Skeletal muscle satellite cell (primary cell): ENCODE measurements at regions not wholly inside any gene's neighbourhood (a gene's known extent, or its start where the extent isn't known, plus 50 kb on each side); places are given as distances from the start of the nearest gene placed in this dataset.

ENCODE experiments used
- H3K27me3 ChIP-seq: 2 replicates; pipeline ENCODE4 v1.7.0; 2013; ENCODE audit warnings: low read length; ENCODE audit not compliant: control insufficient read depth, insufficient read depth
- H3K36me3 ChIP-seq: 2 replicates; pipeline ENCODE4 v1.7.0; 2013; ENCODE audit warnings: mild to moderate bottlenecking, control low read depth, low read length; ENCODE audit not compliant: insufficient read depth
- H3K4me1 ChIP-seq: 2 replicates; pipeline ENCODE4 v1.7.0; 2013; ENCODE audit warnings: low read length; ENCODE audit not compliant: control insufficient read depth, insufficient read depth
- H3K4me2 ChIP-seq: 2 replicates; pipeline ENCODE4 v1.7.0; 2013; ENCODE audit warnings: mild to moderate bottlenecking, low read length
- H3K4me3 ChIP-seq: 2 replicates; pipeline ENCODE4 v1.7.0; 2013; ENCODE audit warnings: low read length
- H3K9ac ChIP-seq: 2 replicates; pipeline ENCODE4 v1.7.0; 2013; ENCODE audit warnings: mild to moderate bottlenecking, low read depth, low read length, moderate library complexity
- H3K9me3 ChIP-seq: replicated peaks from 2 replicates; pipeline ENCODE4 v1.7.0; 2013; ENCODE audit warnings: mild to moderate bottlenecking, control low read depth, low read length

DNA sequence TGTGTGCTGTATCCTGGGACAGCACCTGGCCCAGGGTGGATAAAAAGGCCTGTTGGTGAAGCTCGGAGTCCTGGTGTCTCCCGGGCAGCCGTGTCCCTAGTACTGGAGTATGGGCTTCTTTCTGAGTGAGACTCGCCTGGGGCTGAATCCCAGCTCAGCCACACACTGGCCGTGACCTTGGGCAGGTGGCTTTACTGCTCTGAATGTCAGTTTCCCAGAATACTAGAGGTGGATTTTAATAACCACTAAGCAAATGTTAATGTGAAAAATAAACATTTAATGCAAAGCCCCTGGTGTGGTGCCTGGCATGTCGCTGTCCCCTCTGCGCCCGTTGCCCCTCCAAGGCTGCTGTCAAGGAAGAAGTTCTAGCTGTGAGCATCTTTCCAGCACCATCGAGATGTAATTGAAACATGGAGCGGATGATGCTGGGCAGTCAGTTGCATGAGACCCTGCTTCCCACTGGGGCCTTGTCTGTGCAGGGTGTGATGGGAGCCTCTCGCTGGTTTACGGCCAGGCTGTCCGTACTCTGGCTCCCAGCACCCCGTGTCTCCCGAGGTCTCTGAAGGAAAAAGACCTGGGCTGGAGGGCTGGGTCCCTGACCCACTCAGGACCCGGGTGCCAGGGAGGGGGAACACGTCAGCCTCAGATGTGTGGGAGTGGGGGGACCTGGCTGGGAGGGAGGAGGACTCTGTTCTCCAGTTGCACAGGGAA, 527.8 kb downstream of the MATN1 start:
- H3K36me3 ChIP-seq = no peaks in the 10 kb centered on the region
- no peaks in the 10 kb centered on the region for H3K27me3 ChIP-seq
- no peaks in the 10 kb centered on the region for H3K4me1 ChIP-seq
- no peak overlapping the region for H3K4me2 ChIP-seq
- H3K9ac ChIP-seq = no peak overlapping the region
- H3K4me3 ChIP-seq = no peak overlapping the region
- no peaks in the 10 kb centered on the region for H3K9me3 ChIP-seq

GRCh38 chr1:30194741-30195423, 528.5 kb downstream of the MATN1 start:
- H3K4me3 ChIP-seq = no peak overlapping the region
- H3K4me2 ChIP-seq = no peak overlapping the region
- no peak overlapping the region for H3K9ac ChIP-seq
- no peaks in the 10 kb centered on the region for H3K27me3 ChIP-seq
- H3K36me3 ChIP-seq = no peaks in the 10 kb centered on the region
- H3K4me1 ChIP-seq = no peaks in the 10 kb centered on the region
- no peaks in the 10 kb centered on the region for H3K9me3 ChIP-seq

GRCh38 chr1:30194046-30194619, 529.3 kb downstream of the MATN1 start:
- Histone ChIP-seq H3K36me3 (no peaks in the 10 kb centered on the region), H3K9ac (no peak overlapping the region), H3K4me2 (no peak overlapping the region), H3K27me3 (no peaks in the 10 kb centered on the region), H3K4me1 (no peaks in the 10 kb centered on the region), H3K9me3 (no peaks in the 10 kb centered on the region), H3K4me3 (no peak overlapping the region)

DNA sequence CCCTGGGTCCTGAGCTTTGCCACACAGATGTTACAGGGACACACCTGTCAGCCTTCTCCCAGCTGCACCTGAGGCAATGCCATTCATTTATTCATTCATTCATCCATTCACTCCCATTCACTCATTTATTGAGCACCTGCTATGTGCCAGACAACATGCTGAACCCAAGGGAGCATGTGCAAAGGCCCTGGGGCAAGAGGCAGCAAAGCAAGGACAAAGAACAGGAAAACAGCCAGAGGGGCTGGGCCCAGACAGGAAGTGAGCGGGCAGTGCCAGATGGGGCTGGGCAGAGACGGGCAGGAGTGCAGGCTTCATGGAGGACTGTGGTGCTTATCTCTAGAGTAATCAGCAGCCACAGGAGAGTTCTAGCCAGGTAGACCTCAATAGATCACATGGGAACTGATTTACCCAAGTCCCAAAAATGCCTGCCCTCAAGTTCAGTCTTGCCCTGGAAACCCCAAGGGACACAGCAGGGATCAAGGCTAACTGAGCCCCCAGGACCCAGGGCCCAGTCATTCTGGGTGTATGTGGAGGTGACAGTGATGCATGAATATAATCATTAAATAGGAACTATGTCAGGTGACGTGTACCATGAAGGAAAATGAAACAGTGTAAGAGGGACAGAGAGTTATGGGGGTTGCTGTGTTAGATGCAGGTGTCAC, 530.3 kb downstream of the MATN1 start:
- H3K4me2 ChIP-seq = no peak overlapping the region
- H3K9ac ChIP-seq = no peak overlapping the region
- H3K4me1 ChIP-seq = no peaks in the 10 kb centered on the region
- no peak overlapping the region for H3K4me3 ChIP-seq
- H3K27me3 ChIP-seq = no peaks in the 10 kb centered on the region
- no peaks in the 10 kb centered on the region for H3K36me3 ChIP-seq
- H3K9me3 ChIP-seq = no peaks in the 10 kb centered on the region

DNA sequence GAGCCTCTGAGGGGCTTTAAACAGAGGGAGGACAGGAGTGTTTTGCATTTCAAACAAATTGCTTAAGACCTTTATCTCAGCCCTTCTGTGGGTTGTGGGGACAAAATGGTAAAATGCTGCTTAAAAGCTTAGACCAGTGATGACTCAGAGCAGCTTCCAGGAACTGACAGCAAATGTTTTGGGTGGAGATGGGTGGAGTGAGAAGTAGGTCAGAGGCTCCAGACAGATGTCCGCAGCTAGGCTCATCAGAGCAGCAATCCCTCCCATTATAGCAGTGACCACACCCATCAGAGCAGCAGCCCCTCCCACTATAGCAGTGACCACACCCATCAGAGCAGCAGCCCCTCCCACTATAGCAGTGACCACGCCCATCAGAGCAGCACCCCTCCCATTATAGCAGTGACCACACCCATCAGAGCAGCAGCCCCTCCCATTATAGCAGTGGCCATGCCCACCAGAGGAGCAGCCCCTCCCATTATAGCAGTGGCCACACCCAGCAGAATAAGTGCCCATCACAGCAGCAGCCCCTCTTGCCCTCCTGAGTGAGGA, 532.2 kb downstream of the MATN1 start:
- H3K27me3 ChIP-seq = no peaks in the 10 kb centered on the region
- H3K4me1 ChIP-seq = no peaks in the 10 kb centered on the region
- H3K36me3 ChIP-seq = no peaks in the 10 kb centered on the region
- H3K9me3 ChIP-seq = no peaks in the 10 kb centered on the region
- no peak overlapping the region for H3K9ac ChIP-seq
- H3K4me2 ChIP-seq = no peak overlapping the region
- no peak overlapping the region for H3K4me3 ChIP-seq

DNA sequence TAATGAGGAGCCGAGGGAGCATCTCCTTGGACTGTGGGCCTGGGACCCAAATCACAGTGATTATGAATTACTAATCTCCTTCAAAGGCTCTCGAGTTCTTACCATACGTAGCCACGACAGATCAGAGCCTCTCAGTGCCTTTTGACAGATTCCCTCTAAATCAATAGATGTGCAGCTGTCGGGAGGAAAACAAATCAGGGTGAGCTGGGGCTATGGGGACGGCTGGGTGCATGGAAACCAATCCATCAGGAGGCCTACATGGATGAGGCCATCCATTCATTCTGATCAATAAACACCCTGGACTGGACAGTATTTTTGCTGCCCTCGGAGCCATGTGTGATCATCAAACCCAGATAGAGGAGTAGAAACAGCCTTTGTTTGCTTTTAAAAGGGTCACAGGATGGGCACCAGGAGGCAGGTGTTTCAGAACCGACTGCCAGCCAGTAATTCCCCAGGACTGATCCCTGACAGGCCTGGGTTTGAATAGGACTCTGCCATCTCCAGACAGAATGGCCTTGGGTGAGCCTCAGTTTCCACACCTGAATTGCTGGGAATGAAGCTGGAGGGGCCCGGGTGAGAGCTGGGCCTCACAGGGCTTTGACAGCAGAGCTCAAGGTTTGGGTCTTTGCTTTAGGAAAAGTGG, 532.8 kb downstream of the MATN1 start:
- Histone ChIP-seq H3K4me2 (no peak overlapping the region), H3K9ac (no peak overlapping the region), H3K36me3 (no peaks in the 10 kb centered on the region), H3K27me3 (no peaks in the 10 kb centered on the region), H3K9me3 (no peaks in the 10 kb centered on the region), H3K4me3 (no peak overlapping the region), H3K4me1 (no peaks in the 10 kb centered on the region)

- H3K4me2 ChIP-seq = no peak overlapping the region
- H3K9ac ChIP-seq = no peak overlapping the region
- H3K36me3 ChIP-seq = no peaks in the 10 kb centered on the region
- H3K9me3 ChIP-seq = no peaks in the 10 kb centered on the region
- no peak overlapping the region for H3K4me3 ChIP-seq
- H3K4me1 ChIP-seq = no peaks in the 10 kb centered on the region
- no peaks in the 10 kb centered on the region for H3K27me3 ChIP-seq
Measured at GRCh38 chr1:30189818-30190500, 533.4 kb downstream of the MATN1 start.

- no peak overlapping the region for H3K4me3 ChIP-seq
- no peaks in the 10 kb centered on the region for H3K9me3 ChIP-seq
- no peak overlapping the region for H3K4me2 ChIP-seq
- H3K27me3 ChIP-seq = no peaks in the 10 kb centered on the region
- H3K36me3 ChIP-seq = no peaks in the 10 kb centered on the region
- no peaks in the 10 kb centered on the region for H3K4me1 ChIP-seq
- H3K9ac ChIP-seq = no peak overlapping the region
Measured at GRCh38 chr1:30188999-30189398, 534.4 kb downstream of the MATN1 start.

- no peak overlapping the region for H3K9ac ChIP-seq
- H3K4me2 ChIP-seq = no peak overlapping the region
- H3K4me3 ChIP-seq = no peak overlapping the region
- no peaks in the 10 kb centered on the region for H3K4me1 ChIP-seq
- H3K36me3 ChIP-seq = no peaks in the 10 kb centered on the region
- H3K27me3 ChIP-seq = no peaks in the 10 kb centered on the region
- no peaks in the 10 kb centered on the region for H3K9me3 ChIP-seq
Measured at GRCh38 chr1:30188329-30188728, 535.1 kb downstream of the MATN1 start.

- H3K36me3 ChIP-seq = no peaks in the 10 kb centered on the region
- H3K4me2 ChIP-seq = no peak overlapping the region
- H3K4me1 ChIP-seq = no peaks in the 10 kb centered on the region
- no peaks in the 10 kb centered on the region for H3K9me3 ChIP-seq
- H3K9ac ChIP-seq = no peak overlapping the region
- H3K4me3 ChIP-seq = no peak overlapping the region
- H3K27me3 ChIP-seq = no peaks in the 10 kb centered on the region
Measured at GRCh38 chr1:30187413-30188023, 535.9 kb downstream of the MATN1 start.
